Panc1 (cell line): ENCODE measurements at regions not wholly inside any gene's neighbourhood (a gene's known extent, or its start where the extent isn't known, plus 50 kb on each side); places are given as distances from the start of the nearest gene placed in this dataset.
A peak's percentile ranks its signal among the peaks of the same experiment; 100 is the strongest.

ENCODE experiments used
- ATAC-seq: fragments of 200-7000 bp; cut with Tn5 transposase; 2 replicates; pipeline ENCODE4 v1.9.1; 2020; ENCODE audit warnings: mild to moderate bottlenecking, moderate library complexity
- BruUV-seq: library from RNA; stranded (reverse); fragments of 400-500 nt; replicated peaks from 2 replicates; lab custom pipeline; 2021; lab: Mats Ljungman, UMichigan
- CTCF ChIA-PET: fragments of 300-600 bp; sonication (Branson Sonifier 250); formaldehyde crosslinking; loops from one replicate; lab custom pipeline; 2022; ENCODE audit warnings: antibody characterized with exemption; lab: Charles Lee
- POLR2A ChIA-PET: fragments of 300-600 bp; sonication (Branson Sonifier 250); formaldehyde crosslinking; loops from one replicate; lab custom pipeline; 2022; ENCODE audit warnings: antibody characterized with exemption; lab: Charles Lee
- DNase-seq: peaks from one replicate; pipeline ENCODE4 v3.0.0-alpha.2; 2010; ENCODE audit warnings: low read depth, low spot score
- H3K27ac ChIP-seq: 2 replicates; pipeline ENCODE4 v1.5.1; 2011; ENCODE audit warnings: mild to moderate bottlenecking, low read length, inconsistent platforms
- H3K27me3 ChIP-seq: fragments of 200-500 bp; sonication (Bioruptor generic); 2 replicates; pipeline ENCODE4 v1.6.0; 2014; ENCODE audit warnings: low read length, inconsistent platforms; ENCODE audit not compliant: control insufficient read depth, insufficient read depth
- H3K36me3 ChIP-seq: fragments of 200-500 bp; sonication (Bioruptor generic); 2 replicates; pipeline ENCODE4 v1.5.1; 2014; ENCODE audit warnings: inconsistent platforms, mild to moderate bottlenecking, low read length, moderate library complexity; ENCODE audit not compliant: control insufficient read depth, insufficient read depth
- H3K4me1 ChIP-seq: 2 replicates; pipeline ENCODE4 v1.5.1; 2011; ENCODE audit warnings: inconsistent platforms, mild to moderate bottlenecking, low read length, moderate library complexity; ENCODE audit not compliant: control insufficient read depth, insufficient read depth
- H3K4me3 ChIP-seq, 2 experiments: 2 replicates each; pipeline ENCODE4 v1.5.1; 2011 to 2012; ENCODE audit warnings: low read depth in 2 of 2, low read length in 2 of 2, mild to moderate bottlenecking in 2 of 2, inconsistent platforms in 1 of 2, moderate library complexity in 1 of 2
- H3K9me3 ChIP-seq: fragments of 200-500 bp; sonication (Bioruptor generic); 2 replicates; pipeline ENCODE4 v1.5.1; 2014; ENCODE audit warnings: low read depth, mild to moderate bottlenecking, inconsistent platforms, low read length, moderate library complexity; ENCODE audit not compliant: control insufficient read depth, insufficient read depth
- POLR2AphosphoS5 ChIP-seq: IDR thresholded peaks from 2 replicates; pipeline ENCODE4 v1.6.1; 2012; ENCODE audit warnings: mild to moderate bottlenecking, low read depth, low read length, moderate library complexity
- SIN3A ChIP-seq: IDR thresholded peaks from 2 replicates; pipeline ENCODE4 v1.6.1; 2012; ENCODE audit warnings: low read depth, mild to moderate bottlenecking, low read length, moderate library complexity, borderline replicate concordance; ENCODE audit not compliant: insufficient read depth
- TCF7L2 ChIP-seq: IDR thresholded peaks from 2 replicates; pipeline ENCODE4 v1.6.1; 2011; ENCODE audit warnings: mild to moderate bottlenecking, low read depth, low read length, inconsistent platforms
- in situ Hi-C: cut with HindIII; loops from 2 replicates; pipeline ENCODE4 v1.10.0; 2016; ENCODE audit warnings: low sequenced_read_pairs, low pct_unique_long_range_greater_than_20kb
- intact Hi-C: fragments of 100-400 bp; cut with micrococcal nuclease; formaldehyde crosslinking; loops from one replicate; pipeline ENCODE4 v1.10.0; 2022; ENCODE audit not compliant: unreplicated experiment
- TF ChIP-seq, protein P1 (sequence below), 2 experiments: IDR thresholded peaks; 2 replicates each; pipeline ENCODE4 v1.6.1; 2011 to 2012; ENCODE audit warnings: low read depth in 2 of 2, control low read depth in 1 of 2, low read length in 1 of 2, mild to moderate bottlenecking in 1 of 2, moderate library complexity in 1 of 2; ENCODE audit not compliant: insufficient read depth in 1 of 2
- TF ChIP-seq, protein P2 (sequence below): fragments of 450-650 bp; IDR thresholded peaks from 2 replicates; pipeline ENCODE4 v1.5.1; 2017; ENCODE audit warnings: mild to moderate bottlenecking

DNA sequence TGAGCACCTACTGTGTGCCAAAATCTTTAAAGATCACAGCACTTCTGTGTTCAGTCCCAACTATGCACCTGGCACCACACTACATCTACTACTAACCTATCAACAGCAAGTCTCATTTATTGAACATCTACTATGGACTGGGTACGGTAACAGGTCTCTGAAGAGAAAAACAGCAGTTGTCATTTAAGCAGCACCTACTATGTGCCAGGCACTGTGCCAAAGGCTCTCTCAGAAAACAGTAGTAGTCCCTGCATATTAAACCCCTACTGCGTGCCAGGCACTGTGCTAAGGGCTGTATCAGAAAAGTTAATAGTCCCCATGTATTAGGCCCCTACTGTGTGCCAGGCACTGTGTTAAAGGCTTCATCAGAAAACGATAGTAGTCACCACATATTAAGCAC, 106.2 kb downstream of the PTPRS start:
- no peak for DNase-seq
- Histone ChIP-seq H3K27me3 (no peaks in the 10 kb centered on the region), H3K36me3 (no peaks in the 10 kb centered on the region), H3K9me3 (no peaks in the 10 kb centered on the region), H3K27ac (no peak overlapping the region), H3K4me3 (no peak overlapping the region), H3K4me1 (no peaks in the 10 kb centered on the region)
- ATAC-seq: no peak
- intact Hi-C loops: no loop called here
- BruUV-seq: TSS peak; percentile 78
- POLR2A ChIA-PET: interaction anchor here (0.6 kb wide), 1 partner anchor 10 kb away, joined by 3 read pairs; no protein-coding TSS in a partner anchor
- in situ Hi-C loops: no loop called here
- CTCF ChIA-PET: no interaction called here
- TF ChIP-seq, protein P1, sequence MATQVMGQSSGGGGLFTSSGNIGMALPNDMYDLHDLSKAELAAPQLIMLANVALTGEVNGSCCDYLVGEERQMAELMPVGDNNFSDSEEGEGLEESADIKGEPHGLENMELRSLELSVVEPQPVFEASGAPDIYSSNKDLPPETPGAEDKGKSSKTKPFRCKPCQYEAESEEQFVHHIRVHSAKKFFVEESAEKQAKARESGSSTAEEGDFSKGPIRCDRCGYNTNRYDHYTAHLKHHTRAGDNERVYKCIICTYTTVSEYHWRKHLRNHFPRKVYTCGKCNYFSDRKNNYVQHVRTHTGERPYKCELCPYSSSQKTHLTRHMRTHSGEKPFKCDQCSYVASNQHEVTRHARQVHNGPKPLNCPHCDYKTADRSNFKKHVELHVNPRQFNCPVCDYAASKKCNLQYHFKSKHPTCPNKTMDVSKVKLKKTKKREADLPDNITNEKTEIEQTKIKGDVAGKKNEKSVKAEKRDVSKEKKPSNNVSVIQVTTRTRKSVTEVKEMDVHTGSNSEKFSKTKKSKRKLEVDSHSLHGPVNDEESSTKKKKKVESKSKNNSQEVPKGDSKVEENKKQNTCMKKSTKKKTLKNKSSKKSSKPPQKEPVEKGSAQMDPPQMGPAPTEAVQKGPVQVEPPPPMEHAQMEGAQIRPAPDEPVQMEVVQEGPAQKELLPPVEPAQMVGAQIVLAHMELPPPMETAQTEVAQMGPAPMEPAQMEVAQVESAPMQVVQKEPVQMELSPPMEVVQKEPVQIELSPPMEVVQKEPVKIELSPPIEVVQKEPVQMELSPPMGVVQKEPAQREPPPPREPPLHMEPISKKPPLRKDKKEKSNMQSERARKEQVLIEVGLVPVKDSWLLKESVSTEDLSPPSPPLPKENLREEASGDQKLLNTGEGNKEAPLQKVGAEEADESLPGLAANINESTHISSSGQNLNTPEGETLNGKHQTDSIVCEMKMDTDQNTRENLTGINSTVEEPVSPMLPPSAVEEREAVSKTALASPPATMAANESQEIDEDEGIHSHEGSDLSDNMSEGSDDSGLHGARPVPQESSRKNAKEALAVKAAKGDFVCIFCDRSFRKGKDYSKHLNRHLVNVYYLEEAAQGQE (IDR thresholded peaks at IDR 0.05; ENCODE audit: insufficient read depth in 1 of 2, low read depth in 2 of 2, low read length in 1 of 2): no peak
- TF ChIP-seq, protein P2, sequence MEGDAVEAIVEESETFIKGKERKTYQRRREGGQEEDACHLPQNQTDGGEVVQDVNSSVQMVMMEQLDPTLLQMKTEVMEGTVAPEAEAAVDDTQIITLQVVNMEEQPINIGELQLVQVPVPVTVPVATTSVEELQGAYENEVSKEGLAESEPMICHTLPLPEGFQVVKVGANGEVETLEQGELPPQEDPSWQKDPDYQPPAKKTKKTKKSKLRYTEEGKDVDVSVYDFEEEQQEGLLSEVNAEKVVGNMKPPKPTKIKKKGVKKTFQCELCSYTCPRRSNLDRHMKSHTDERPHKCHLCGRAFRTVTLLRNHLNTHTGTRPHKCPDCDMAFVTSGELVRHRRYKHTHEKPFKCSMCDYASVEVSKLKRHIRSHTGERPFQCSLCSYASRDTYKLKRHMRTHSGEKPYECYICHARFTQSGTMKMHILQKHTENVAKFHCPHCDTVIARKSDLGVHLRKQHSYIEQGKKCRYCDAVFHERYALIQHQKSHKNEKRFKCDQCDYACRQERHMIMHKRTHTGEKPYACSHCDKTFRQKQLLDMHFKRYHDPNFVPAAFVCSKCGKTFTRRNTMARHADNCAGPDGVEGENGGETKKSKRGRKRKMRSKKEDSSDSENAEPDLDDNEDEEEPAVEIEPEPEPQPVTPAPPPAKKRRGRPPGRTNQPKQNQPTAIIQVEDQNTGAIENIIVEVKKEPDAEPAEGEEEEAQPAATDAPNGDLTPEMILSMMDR: no peak
- no peak for TF ChIP-seq TCF7L2
- no peak for TF ChIP-seq SIN3A
- TF ChIP-seq POLR2AphosphoS5: no peak

DNA sequence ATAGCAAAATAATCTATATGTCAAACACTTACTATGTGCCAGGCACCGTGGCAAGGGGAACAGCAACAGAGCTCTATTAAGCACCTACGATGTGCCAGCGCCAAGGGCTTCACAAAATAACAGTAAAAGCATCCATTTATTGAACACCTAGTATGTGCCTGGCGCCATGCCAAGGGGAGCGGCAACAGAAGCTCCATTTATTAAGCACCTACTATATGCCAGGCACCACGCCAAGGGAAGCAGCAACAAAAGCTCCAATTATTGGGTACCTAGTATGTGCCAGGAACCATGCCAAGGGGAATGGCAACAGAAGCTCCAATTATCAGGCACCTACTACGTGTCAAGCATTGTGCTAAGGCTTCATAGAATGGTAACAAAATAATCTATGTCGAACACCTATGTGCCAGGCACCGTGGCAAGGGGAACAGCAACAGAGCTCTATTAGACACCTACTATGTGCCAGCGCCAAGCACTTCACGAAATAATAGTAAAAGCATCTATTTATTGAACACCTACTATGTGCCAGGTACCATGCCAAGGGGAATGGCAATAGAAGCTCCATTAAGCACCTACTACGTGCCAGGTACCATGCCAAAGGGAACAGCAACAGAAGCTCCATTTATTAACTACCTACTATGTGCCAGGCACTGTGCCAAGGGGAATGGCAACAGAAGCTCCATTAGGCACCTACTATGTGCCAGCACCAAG, 107.7 kb downstream of the PTPRS start:
- H3K27ac ChIP-seq: no peak overlapping the region
- H3K27me3 ChIP-seq: no peaks in the 10 kb centered on the region
- H3K4me3 ChIP-seq: no peak overlapping the region
- H3K36me3 ChIP-seq: no peaks in the 10 kb centered on the region
- no TSS peak for BruUV-seq
- no peaks in the 10 kb centered on the region for H3K9me3 ChIP-seq
- no peak for DNase-seq
- ChIA-PET CTCF (no interaction called here), POLR2A (interaction anchor here (0.6 kb wide), 1 partner anchor 1672 kb away, joined by 6 read pairs; no protein-coding TSS in a partner anchor)
- TF ChIP-seq, protein P2: no peak
- TF ChIP-seq SIN3A: no peak
- TF ChIP-seq TCF7L2: no peak
- no peak for TF ChIP-seq POLR2AphosphoS5
- TF ChIP-seq, protein P1 (IDR thresholded peaks at IDR 0.05; ENCODE audit: insufficient read depth in 1 of 2, low read depth in 2 of 2, low read length in 1 of 2): no peak
- in situ Hi-C loops (no loop called here), intact Hi-C loops (no loop called here)
- ATAC-seq: no peak
- no peaks in the 10 kb centered on the region for H3K4me1 ChIP-seq
